Memory B cell (primary cell): ENCODE measurements at regions not wholly inside any gene's neighbourhood (a gene's known extent, or its start where the extent isn't known, plus 50 kb on each side); places are given as distances from the start of the nearest gene placed in this dataset.

Experiments used
- ATAC-seq: fragments of 150-1000 bp; cut with Tn5 transposase; 2 replicates; pipeline ENCODE4 v1.10.0; 2021; ENCODE audit warnings: low read depth, mild to moderate bottlenecking, moderate library complexity
- DNase-seq, 2 donors: peaks; one replicate each; pipeline ENCODE4 v3.0.0; 2022; ENCODE audit warnings: low spot score in 2 of 2
- H3K27ac Mint-ChIP-seq: one replicate; pipeline ENCODE4 v1.8.0; 2022; ENCODE audit warnings: mild to moderate bottlenecking, moderate library complexity, mixed read lengths
- H3K27me3 Mint-ChIP-seq: one replicate; pipeline ENCODE4 v1.8.0; 2022; ENCODE audit warnings: mixed read lengths
- H3K36me3 Mint-ChIP-seq: one replicate; pipeline ENCODE4 v1.8.0; 2022; ENCODE audit warnings: mild to moderate bottlenecking, mixed read lengths
- H3K4me1 Mint-ChIP-seq: one replicate; pipeline ENCODE4 v1.8.0; 2022; ENCODE audit warnings: mixed read lengths
- H3K4me3 Mint-ChIP-seq: one replicate; pipeline ENCODE4 v1.8.0; 2022; ENCODE audit warnings: mild to moderate bottlenecking, moderate library complexity, mixed read lengths
- H3K9me3 Mint-ChIP-seq: one replicate; pipeline ENCODE4 v1.8.0; 2022; ENCODE audit warnings: mixed read lengths

DNA sequence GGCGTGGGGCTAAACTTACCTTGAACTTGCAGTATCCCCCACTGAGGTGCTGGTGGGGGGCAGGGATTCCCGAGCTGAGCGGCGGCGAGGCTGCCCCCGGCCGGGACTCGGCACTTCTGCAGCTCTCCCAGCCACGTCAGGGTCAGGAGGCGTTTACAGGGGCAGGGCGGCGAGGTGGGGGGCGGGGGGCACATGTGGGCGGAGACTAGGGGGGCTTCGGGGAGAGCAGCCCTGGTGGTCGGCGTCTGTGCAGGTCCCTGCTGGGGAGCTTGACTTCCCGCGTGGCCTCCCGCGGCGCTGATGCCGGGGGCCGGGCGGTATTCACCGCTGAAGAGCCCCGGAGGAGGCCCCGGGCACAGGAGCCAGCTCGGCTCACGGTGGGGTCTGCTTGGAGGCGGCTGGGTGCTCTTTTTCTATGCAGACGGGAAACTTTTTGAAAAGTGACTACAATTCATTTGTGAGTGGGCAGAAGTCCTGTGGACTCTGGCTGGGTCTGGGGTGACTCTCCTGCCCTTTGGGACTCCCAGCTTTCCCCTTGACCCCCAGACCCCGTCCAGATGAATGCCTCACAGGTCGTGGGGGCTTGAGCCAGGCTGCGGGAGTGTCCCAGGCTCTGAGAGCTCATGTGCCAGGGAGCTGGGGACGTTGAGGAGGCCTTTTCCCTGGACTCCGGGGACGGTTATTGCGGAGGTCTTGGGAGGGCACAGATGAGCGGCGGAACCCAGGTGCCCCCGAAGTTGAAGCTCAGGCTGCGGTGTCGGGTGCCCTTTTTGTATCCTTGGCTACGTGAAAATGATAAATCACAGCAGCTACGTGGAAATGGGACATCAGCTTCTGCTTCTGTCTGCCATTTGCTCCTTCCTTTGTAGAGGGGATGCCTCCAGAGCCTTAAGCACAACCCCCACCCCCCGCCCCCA lies 75.9 kb upstream of the GATA5 start:
- DNase-seq (no peak), ATAC-seq (peak; percentile 35)
- Mint-ChIP-seq H3K4me1 (peaks cover 6% of the 10 kb centered on the region), H3K4me3 (peak overlapping the region; percentile 41), H3K36me3 (no peaks in the 10 kb centered on the region), H3K9me3 (no peaks in the 10 kb centered on the region), H3K27me3 (peaks cover 21% of the 10 kb centered on the region), H3K27ac (no peak overlapping the region)

- Mint-ChIP-seq H3K27ac (no peak overlapping the region), H3K9me3 (no peaks in the 10 kb centered on the region), H3K4me3 (peak overlapping the region; percentile 4), H3K4me1 (peaks cover 6% of the 10 kb centered on the region), H3K27me3 (peaks cover 18% of the 10 kb centered on the region), H3K36me3 (no peaks in the 10 kb centered on the region)
- ATAC-seq (no peak), DNase-seq (no peak)
Measured at GRCh38 chr20:62552613-62553012, 76.8 kb upstream of the GATA5 start.

- no peak for ATAC-seq
Measured at GRCh38 chr20:62553136-62553837, 77.5 kb upstream of the GATA5 start.

DNA sequence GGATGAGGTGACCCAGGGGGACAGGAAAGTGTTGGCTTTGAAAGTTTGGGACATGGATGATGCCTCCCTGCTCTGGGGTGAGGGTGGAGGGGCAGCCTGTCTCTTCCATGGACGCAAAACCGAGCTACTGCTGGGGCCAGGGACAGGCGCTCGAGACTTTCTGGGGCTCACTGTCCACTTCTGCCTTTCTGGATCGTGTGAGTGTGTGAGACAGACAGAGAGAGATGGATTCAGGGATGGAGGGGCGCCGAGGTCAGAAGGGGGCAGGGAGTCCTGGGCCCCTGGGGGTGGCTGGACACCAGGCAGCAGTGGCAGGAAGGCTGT lies 78.0 kb upstream of the GATA5 start:
- no peaks in the 10 kb centered on the region for H3K36me3 Mint-ChIP-seq
- ATAC-seq = no peak
- peaks cover 17% of the 10 kb centered on the region for H3K27me3 Mint-ChIP-seq
- H3K27ac Mint-ChIP-seq = no peak overlapping the region
- peaks cover 6% of the 10 kb centered on the region for H3K4me1 Mint-ChIP-seq
- H3K4me3 Mint-ChIP-seq = no peak overlapping the region
- no peak for DNase-seq
- no peaks in the 10 kb centered on the region for H3K9me3 Mint-ChIP-seq

More at GRCh38 chr20:62553136-62553837, 77.5 kb upstream of the GATA5 start:
- Mint-ChIP-seq H3K27me3 (peaks cover 16% of the 10 kb centered on the region), H3K27ac (no peak overlapping the region), H3K36me3 (no peaks in the 10 kb centered on the region), H3K4me1 (peaks cover 6% of the 10 kb centered on the region), H3K9me3 (no peaks in the 10 kb centered on the region), H3K4me3 (no peak overlapping the region)
- no peak for DNase-seq

DNA sequence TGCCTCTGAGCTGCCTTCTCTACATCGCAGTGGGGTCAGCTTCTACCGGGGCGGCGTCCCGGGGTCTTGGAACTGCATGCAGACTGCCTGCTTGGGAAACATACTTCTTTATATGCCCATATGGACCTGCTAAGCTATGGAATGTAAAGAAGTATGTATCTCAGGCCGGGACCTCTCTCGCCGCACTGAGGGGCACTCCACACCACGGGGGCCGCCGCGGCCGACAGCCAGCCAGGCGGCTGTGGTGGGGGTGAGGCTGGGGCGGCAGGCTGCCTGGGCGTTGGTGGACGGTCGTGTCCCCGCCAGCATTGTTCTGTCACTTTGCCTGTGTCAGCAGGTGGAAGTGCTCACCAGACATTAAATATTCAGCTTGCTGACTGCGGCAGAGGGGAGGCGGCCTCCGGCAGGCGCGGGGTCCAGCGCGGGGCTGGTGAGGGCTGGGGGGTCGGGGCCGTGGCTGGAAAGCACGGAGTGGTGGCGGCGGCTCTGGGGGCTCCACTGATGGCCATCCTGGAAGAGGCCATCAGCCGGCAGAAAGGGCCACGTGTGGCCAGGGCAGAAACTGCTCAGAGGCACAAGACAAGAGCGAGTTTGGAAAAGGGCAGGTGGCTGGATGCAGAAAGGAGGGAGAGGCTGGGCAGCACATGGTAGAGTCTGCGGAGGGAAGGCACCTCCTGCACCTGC lies 78.6 kb upstream of the GATA5 start:
- no peaks in the 10 kb centered on the region for H3K36me3 Mint-ChIP-seq
- DNase-seq (no peak), ATAC-seq (no peak)
- no peaks in the 10 kb centered on the region for H3K9me3 Mint-ChIP-seq
- H3K4me3 Mint-ChIP-seq = no peak overlapping the region
- no peak overlapping the region for H3K27ac Mint-ChIP-seq
- H3K4me1 Mint-ChIP-seq = peaks cover 6% of the 10 kb centered on the region
- H3K27me3 Mint-ChIP-seq = peaks cover 19% of the 10 kb centered on the region

DNA sequence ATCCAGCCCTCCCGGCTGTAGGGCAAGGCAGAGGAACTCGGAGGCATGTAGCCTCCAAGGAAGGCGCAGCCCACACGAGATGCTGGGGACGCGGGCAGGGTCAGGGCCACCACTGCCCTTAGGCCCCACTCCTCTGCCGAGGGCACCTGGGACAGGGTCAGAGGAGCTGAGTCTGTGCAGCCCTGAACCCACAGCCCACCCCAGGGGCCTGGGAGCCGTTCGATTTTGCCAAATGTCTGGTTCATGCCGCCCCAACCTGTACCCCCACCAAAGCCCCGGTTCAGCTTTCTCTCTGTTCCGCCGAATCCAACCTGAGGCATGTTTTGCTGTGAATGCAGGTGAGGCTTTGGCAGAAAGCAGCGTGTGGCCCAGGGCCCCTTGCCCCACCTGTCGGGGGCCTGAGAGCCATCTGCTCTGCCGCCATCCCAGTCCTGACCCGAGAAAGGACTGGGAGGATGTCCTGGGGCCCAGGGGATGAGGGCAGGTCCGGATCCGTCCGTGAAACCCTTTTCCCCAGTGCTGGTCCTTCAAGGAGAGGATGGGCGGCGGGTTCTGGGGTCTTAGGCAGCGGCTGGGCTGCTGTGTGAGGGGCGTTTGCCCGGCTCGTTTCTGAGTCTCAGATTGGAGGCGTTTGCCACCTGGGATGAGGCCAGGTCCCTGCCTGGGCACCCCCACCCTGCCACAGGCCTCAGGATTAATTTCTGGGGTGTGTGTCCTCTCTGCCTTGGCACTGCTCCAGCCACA lies 79.3 kb upstream of the GATA5 start:
- ATAC-seq (no peak), DNase-seq (no peak)
- Mint-ChIP-seq H3K9me3 (no peaks in the 10 kb centered on the region), H3K4me3 (no peak overlapping the region), H3K27ac (no peak overlapping the region), H3K36me3 (no peaks in the 10 kb centered on the region), H3K27me3 (peaks cover 20% of the 10 kb centered on the region), H3K4me1 (peaks cover 6% of the 10 kb centered on the region)

GRCh38 chr20:62555642-62556420 lies 80.0 kb upstream of the GATA5 start:
- DNase-seq (no peak), ATAC-seq (no peak)
- Mint-ChIP-seq H3K27me3 (peaks cover 16% of the 10 kb centered on the region), H3K27ac (no peak overlapping the region), H3K9me3 (no peaks in the 10 kb centered on the region), H3K4me3 (no peak overlapping the region), H3K36me3 (no peaks in the 10 kb centered on the region), H3K4me1 (peaks cover 2% of the 10 kb centered on the region)

DNA sequence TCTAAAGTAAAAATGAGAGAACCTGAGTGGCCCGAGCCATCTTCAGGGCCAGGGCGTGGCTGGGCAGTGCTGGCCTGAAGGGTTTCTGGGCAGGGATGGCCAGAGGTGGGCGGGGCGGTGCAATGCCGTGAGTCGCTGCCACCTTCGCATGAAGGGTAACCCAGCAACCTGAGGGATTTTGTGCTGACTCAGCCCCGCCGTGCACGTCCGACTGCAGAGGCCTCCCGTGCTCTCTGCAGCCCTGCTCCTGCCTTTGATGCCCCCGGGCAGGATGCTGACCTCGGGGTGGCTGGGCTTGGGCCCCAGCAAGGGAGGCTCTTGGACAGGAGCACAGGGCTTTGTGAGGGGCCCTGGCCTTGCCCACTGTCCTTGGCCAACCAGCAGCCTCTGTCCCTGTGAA lies 81.7 kb upstream of the GATA5 start:
- Mint-ChIP-seq H3K9me3 (no peaks in the 10 kb centered on the region), H3K27ac (no peak overlapping the region), H3K4me3 (no peak overlapping the region), H3K36me3 (no peaks in the 10 kb centered on the region), H3K4me1 (peaks cover 4% of the 10 kb centered on the region), H3K27me3 (peaks cover 18% of the 10 kb centered on the region)
- no peak for DNase-seq
- no peak for ATAC-seq

GRCh38 chr20:62557999-62558408 lies 82.2 kb upstream of the GATA5 start:
- no peak for ATAC-seq
- H3K4me3 Mint-ChIP-seq = no peak overlapping the region
- peaks cover 14% of the 10 kb centered on the region for H3K27me3 Mint-ChIP-seq
- DNase-seq = no peak
- H3K9me3 Mint-ChIP-seq = no peaks in the 10 kb centered on the region
- H3K36me3 Mint-ChIP-seq = no peaks in the 10 kb centered on the region
- no peak overlapping the region for H3K27ac Mint-ChIP-seq
- peaks cover 4% of the 10 kb centered on the region for H3K4me1 Mint-ChIP-seq

- Mint-ChIP-seq H3K4me3 (no peak overlapping the region), H3K4me1 (peaks cover 4% of the 10 kb centered on the region), H3K27ac (no peak overlapping the region), H3K36me3 (no peaks in the 10 kb centered on the region), H3K9me3 (no peaks in the 10 kb centered on the region), H3K27me3 (peaks cover 15% of the 10 kb centered on the region)
- ATAC-seq (no peak), DNase-seq (no peak)
Measured at GRCh38 chr20:62558779-62559178, 83.0 kb upstream of the GATA5 start.

- Mint-ChIP-seq H3K4me1 (peaks cover 4% of the 10 kb centered on the region), H3K36me3 (no peaks in the 10 kb centered on the region), H3K4me3 (no peak overlapping the region), H3K27ac (no peak overlapping the region), H3K9me3 (no peaks in the 10 kb centered on the region), H3K27me3 (peaks cover 13% of the 10 kb centered on the region)
- ATAC-seq (no peak), DNase-seq (no peak)
Measured at GRCh38 chr20:62560162-62560561, 82.1 kb upstream of the SLCO4A1 start.

DNA sequence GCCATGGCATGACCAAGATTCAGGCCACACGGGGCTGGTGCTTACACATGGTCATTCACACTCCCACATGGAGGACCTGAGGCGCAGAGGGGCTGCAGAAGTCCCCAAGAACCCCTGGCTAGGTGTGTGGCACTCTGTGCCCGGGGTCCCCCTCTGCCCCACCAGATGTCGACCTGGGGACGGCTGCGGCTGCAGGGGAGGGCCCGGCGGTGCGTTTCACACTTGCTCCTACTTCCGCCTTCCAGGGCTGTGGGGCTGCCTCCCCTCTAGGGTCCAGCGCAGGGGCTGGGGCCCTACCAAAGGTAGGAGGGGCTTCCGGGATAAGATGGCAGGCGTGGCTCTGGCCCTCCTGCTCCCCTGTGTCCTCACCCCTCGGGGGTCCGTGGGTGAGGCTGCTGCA lies 81.1 kb upstream of the SLCO4A1 start:
- Mint-ChIP-seq H3K27ac (peak overlapping the region; percentile 72), H3K36me3 (no peaks in the 10 kb centered on the region), H3K27me3 (peaks cover 13% of the 10 kb centered on the region), H3K9me3 (no peaks in the 10 kb centered on the region), H3K4me3 (peak overlapping the region; percentile 68), H3K4me1 (peaks cover 4% of the 10 kb centered on the region)
- DNase-seq (no peak), ATAC-seq (peak; percentile 60)

DNA sequence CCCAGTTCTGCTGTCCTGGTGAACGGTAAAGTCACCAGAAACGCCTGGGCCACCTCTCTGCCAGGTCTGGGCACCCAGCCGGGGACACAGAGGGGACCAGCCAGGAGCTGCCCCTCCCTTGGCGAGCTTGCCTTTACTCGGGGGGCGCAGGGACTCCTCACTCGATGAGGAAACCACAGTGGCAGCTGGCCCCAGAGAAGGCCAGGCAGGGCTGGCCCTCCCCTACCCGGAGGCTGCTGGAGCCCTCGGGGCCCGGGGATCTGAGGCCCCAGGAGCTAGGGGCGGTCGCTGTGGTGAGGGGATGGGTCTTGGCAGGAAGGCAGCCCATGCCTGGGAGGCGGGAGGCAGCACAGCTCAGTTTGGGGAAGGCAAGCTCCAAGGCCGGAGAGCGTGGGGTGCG lies 80.4 kb upstream of the SLCO4A1 start:
- Mint-ChIP-seq H3K9me3 (no peaks in the 10 kb centered on the region), H3K27ac (peak overlapping the region; percentile 72), H3K4me3 (no peak overlapping the region), H3K27me3 (peaks cover 13% of the 10 kb centered on the region), H3K4me1 (peaks cover 4% of the 10 kb centered on the region), H3K36me3 (no peaks in the 10 kb centered on the region)
- ATAC-seq (no peak), DNase-seq (no peak)
